PC-3 (cell line): ENCODE measurements at regions not wholly inside any gene's neighbourhood (a gene's known extent, or its start where the extent isn't known, plus 50 kb on each side); places are given as distances from the start of the nearest gene placed in this dataset.

Experiments used
- CTCF ChIP-seq: fragments of 300-600 bp; sonication (generic); conservative IDR thresholded peaks from 2 replicates; pipeline ENCODE4 v1.5.1; 2017; ENCODE audit warnings: antibody characterized with exemption, low read depth, mild to moderate bottlenecking, low read length
- EZH2 ChIP-seq: fragments of 300-600 bp; sonication (generic); IDR thresholded peaks from one replicate; pipeline ENCODE4 v1.6.1; 2017; ENCODE audit warnings: antibody characterized with exemption, mild to moderate bottlenecking, low read length; ENCODE audit not compliant: unreplicated experiment
- EZH2phosphoT487 ChIP-seq: fragments of 300-600 bp; sonication (generic); IDR thresholded peaks from 2 replicates; pipeline ENCODE4 v1.6.1; 2018; ENCODE audit warnings: mild to moderate bottlenecking, antibody characterized with exemption, low read length, borderline replicate concordance

GRCh38 chr2:121877366-121877765 is 121.9 kb downstream of the TSN start:
- TF ChIP-seq CTCF: no peak
- TF ChIP-seq EZH2: no peak
- no peak for TF ChIP-seq EZH2phosphoT487
